ENCODE measurements at regions not wholly inside any gene's neighbourhood (a gene's known extent, or its start where the extent isn't known, plus 50 kb on each side); places are given as distances from the start of the nearest gene placed in this dataset.

DNA sequence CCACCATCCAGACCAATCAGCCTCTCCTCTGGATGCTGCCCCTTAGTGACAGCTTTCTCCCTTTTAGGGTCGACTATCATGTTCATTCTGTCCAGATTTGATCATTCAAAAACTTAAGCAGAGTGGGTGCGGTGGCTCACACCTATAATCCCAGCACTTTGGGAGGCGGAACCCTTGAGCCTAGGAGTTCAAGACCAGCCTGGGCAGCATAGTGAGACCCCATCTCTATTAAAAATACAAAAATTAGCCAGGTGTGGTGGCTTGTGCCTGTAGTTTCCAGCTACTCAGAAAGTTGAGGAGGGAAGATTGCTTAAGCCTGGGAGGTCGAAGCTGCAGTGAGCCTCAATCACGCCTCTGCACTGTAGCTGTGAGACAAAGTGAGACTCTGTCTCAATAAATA is 68.3 kb upstream of the ZCCHC2 start:
- TF ChIP-seq CTCF (IDR thresholded peaks at IDR 0.05) (no peak), EP300 (IDR thresholded peaks at IDR 0.05) (no peak), POLR2AphosphoS5 (IDR thresholded peaks at IDR 0.05) (no peak)

All from sigmoid colon (tissue), 4 donors.